Activated CD4-positive, alpha-beta T cell treated with anti-CD3 and anti-CD28 coated beads, Interleukin-10, Interleukin-2, amounts not matched to agents 100 ng/mL and 50 ng/mL, durations not matched to agents 16 hours and 8 hours (primary cell): ENCODE measurements at regions not wholly inside any gene's neighbourhood (a gene's known extent, or its start where the extent isn't known, plus 50 kb on each side); places are given as distances from the start of the nearest gene placed in this dataset.
A peak's percentile ranks its signal among the peaks of the same experiment; 100 is the strongest.

Experiments
- DNase-seq: peaks from one replicate; pipeline ENCODE4 v3.0.0-alpha.2; 2020

GRCh38 chr12:28601570-28602058 is 411.4 kb downstream of the CCDC91 start:
- no peak for DNase-seq

DNA sequence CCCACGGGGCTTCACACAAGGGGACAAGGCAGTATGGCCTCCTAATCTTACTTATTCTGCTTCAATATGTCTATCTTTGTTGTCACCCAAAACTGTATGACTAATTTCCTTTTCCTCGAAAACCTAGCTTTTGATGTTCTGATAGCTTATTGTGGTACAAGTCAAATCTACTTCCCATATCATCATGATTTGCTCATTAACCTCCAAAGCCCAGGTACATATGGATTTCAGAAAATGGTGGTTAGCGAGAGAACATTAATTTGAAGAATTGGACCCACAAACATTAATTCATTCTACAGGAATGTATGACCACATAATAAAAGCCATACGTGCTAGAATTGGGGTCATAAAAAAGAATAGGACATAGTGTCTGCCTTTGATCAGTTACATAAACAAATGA is 412.5 kb downstream of the CCDC91 start:
- DNase-seq = peak; percentile 4

DNA sequence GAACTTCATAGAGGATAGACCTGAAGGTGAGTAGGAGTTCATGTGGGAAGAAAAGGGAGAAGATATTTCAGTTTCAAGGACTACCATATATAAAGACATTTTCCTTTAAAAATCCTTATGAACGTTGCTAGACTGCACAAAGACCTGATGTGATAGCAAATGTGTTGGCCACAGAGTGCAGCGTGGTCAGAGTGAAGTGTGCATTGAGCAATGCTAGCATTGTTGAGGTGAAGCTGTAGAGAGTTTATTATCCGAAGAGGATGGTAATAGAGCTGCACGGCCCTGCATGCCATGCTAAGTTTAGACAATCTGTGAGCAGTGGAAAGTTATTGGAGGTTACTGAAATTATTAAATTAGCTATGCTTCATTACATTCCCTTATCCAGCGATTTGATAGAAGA is 413.0 kb downstream of the CCDC91 start:
- DNase-seq = no peak

GRCh38 chr12:28603801-28604200 is 413.5 kb downstream of the CCDC91 start:
- DNase-seq = no peak

- DNase-seq = no peak
Measured at GRCh38 chr12:28604240-28604639, 414.0 kb downstream of the CCDC91 start.

- DNase-seq = no peak
Measured at GRCh38 chr12:28606967-28607557, 416.8 kb downstream of the CCDC91 start.

DNA sequence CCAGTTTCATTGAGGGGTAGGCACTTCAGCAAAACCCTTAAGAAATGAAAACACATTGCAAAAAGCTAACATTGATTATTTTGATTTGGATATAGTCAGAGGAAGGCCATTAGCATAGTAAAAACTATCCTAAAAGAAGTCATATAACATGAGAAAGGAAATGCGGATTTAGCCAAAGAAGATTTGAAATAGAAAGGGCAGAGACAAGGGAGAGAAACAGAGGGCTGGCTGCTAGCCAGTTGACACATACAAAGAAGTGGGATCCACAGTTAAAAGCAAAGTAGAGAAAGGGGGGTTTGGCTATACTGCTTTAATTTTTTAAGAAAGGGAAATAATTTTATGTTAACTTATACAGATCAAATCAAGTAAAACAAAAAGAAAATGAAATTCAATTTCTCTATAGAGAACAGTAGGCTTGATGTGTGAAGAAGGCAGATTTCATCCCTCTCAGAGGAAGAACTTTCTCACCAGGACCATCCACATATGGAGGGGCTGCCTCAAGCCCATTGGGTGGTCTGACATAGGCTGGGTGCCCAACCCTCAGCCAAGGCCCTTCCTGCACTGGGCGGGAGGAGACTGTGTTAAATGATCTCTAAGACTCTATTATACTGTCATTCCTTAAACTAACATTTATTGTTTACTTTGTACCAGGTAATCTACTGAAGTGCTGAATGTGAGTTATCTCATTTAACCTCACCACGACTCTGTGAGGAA is 420.3 kb downstream of the CCDC91 start:
- DNase-seq = no peak

DNA sequence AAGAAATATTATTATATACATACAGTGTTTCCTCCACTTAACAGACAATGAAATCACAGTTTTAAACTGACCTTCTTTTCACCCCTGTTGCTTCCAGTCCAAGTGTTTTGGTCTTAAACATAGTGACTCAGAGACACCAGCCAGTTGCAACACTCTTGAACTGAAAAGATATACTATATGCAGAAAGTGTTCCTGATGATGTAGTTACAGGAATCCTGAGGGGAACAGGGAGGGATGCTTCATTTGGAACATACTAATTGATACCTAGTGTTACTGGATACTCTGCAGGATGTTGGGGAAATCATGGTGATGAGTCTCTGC is 420.8 kb downstream of the CCDC91 start:
- no peak for DNase-seq

GRCh38 chr12:28611449-28611848 is 421.2 kb downstream of the CCDC91 start:
- no peak for DNase-seq

GRCh38 chr12:28618171-28618570 is 427.9 kb downstream of the CCDC91 start:
- DNase-seq = no peak

DNA sequence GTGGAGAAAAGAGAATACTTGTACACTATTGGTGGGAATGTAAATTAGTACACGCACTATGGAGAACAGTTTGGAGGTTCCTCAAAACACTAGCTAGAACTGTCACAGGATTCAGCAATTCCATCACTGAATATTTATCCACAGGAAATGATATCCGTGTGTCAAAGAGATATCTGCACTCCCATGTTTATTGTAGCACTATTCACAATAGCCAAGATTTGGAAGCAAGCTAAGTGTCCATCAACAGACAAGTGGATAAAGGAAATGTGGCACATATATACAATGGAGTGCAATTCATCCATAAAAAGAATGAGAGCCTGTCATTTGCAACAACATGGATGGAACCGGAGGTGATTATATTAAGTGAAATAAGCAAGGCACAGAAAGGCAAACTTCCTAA is 428.5 kb downstream of the CCDC91 start:
- DNase-seq = no peak

GRCh38 chr12:28620281-28620680 is 430.0 kb downstream of the CCDC91 start:
- no peak for DNase-seq

GRCh38 chr12:28622406-28622805 is 432.1 kb downstream of the CCDC91 start:
- no peak for DNase-seq

- no peak for DNase-seq
Measured at GRCh38 chr12:28626504-28626903, 436.2 kb downstream of the CCDC91 start.

GRCh38 chr12:28629691-28630090 is 439.4 kb downstream of the CCDC91 start:
- DNase-seq = no peak

- DNase-seq = no peak
Measured at GRCh38 chr12:28631831-28632230, 441.6 kb downstream of the CCDC91 start.

DNA sequence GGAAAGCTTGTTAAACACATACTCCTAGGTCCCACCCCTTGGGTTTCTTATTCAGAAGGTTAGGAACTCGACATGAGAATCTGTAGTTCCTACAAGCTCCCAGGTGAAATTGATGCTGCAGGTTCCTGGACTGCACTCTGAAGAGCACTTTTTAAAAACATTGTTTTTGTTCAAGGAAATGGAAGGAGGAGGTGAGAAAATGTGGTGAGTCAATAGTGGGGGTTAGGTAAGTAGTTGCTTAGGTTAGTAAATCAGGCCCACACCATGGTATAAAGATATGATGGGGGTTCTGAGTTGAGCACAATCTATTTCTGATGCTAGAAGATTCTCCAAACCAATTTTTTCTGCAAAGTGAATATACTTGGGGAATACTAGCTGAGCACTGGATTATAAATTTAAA is 450.3 kb downstream of the CCDC91 start:
- DNase-seq = no peak

- DNase-seq = no peak
Measured at GRCh38 chr12:28645436-28645835, 455.2 kb downstream of the CCDC91 start.

- no peak for DNase-seq
Measured at GRCh38 chr12:28645891-28646290, 455.6 kb downstream of the CCDC91 start.

GRCh38 chr12:28650906-28651305 is 460.6 kb downstream of the CCDC91 start:
- no peak for DNase-seq

- DNase-seq = no peak
Measured at GRCh38 chr12:28652239-28652638, 462.0 kb downstream of the CCDC91 start.

- DNase-seq = no peak
Measured at GRCh38 chr12:28681980-28682379, 467.1 kb upstream of the FAR2 start.

DNA sequence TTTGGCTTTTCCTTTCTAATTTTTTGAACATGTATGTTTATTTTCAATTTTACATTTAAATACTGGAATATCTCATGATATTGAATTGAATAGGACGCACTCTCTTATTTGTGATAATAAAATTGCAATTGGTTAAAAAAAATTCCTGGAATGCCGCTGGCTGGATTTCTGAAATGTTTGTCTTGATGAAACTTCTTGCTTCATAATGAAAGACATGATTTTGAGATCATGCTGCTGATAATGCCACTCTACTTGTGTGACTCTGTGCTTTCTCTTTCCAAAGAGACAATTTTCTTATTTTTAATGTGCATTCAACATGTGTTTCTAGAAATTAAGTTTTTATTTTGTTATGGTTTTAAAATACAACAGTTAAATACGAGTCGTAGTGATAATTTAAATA is 465.7 kb upstream of the FAR2 start:
- DNase-seq = no peak

DNA sequence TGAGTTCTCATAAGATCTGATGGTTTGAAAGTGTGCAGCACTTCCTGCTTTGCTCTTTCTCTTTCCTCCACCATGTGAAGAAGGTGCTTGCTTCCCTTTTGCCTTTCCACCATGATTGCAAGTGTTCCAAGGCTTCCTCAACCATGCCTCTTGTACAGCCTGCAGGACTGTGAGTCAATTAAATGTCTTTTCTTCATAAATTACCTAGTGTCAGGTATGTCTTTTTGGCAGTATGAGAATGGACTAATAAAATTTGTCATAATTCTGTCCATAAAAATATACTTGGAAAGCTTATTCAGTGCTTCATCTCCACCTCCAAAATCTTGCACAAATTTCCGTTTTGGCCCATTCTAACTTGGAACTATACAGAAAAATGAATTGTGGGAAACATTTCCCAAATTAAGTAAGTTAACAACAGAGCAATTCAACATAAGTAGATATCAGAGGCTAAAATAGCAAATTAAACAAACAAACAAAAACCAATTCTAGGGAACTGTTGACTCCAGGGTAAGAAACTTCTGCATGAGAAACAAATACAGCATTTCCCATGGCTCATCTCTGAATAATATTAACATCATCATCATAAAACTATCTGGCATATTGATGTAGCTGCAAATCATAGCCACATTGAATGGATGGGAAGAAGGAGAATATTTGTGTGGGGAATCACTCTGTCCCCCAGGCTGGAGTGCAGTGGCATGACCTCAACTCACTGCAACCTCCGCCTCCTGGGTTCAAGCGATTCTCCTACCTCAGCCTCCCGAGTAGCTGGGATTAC is 459.5 kb upstream of the FAR2 start:
- no peak for DNase-seq
